GM12878 (cell line): ENCODE measurements at regions not wholly inside any gene's neighbourhood (a gene's known extent, or its start where the extent isn't known, plus 50 kb on each side); places are given as distances from the start of the nearest gene placed in this dataset.

Experiments used
- ATAC-seq: fragments of 200-7000 bp; cut with Tn5 transposase; 3 replicates; pipeline ENCODE4 v1.9.1; 2020; ENCODE audit warnings: mild to moderate bottlenecking, moderate library complexity
- BruUV-seq: library from RNA; stranded (reverse); fragments of 400-500 nt; replicated peaks from 2 replicates; lab custom pipeline; 2021; lab: Mats Ljungman, UMichigan
- CTCF ChIA-PET: fragments of 300-600 bp; sonication (Branson Sonifier 250); formaldehyde crosslinking; extraction: SDS; loops from one replicate; lab custom pipeline; 2021; ENCODE audit warnings: inconsistent platforms; lab: Yijun Ruan, JAX
- POLR2A ChIA-PET: fragments of 350-600 bp; formaldehyde crosslinking; extraction: SDS; loops from one replicate; lab custom pipeline; 2021; ENCODE audit warnings: inconsistent platforms; lab: Charles Lee
- RAD21 ChIA-PET: fragments of 300-600 bp; sonication (Branson Sonifier 250); formaldehyde crosslinking; loops from one replicate; lab custom pipeline; 2023; ENCODE audit warnings: antibody characterized with exemption; ENCODE audit not compliant: unreplicated experiment; lab: Charles Lee
- SMC1A ChIA-PET: fragments of 300-600 bp; sonication (Branson Sonifier 250); formaldehyde crosslinking; loops from one replicate; lab custom pipeline; 2023; ENCODE audit not compliant: unreplicated experiment, uncharacterized antibody; lab: Charles Lee
- DNase-seq: peaks from one replicate; pipeline ENCODE4 v3.0.0-alpha.2; 2011; ENCODE audit warnings: low read depth, low spot score
- FAIRE-seq: peaks from 3 replicates; lab custom pipeline; 2011; peaks lifted over from hg19 to GRCh38; lab: Jason Lieb, UNC
- H2AFZ ChIP-seq: 2 replicates; pipeline ENCODE4 v1.6.0; 2011; ENCODE audit warnings: low read depth, low read length, control low read depth; ENCODE audit not compliant: control insufficient read depth
- H3K27ac ChIP-seq: 2 replicates; pipeline ENCODE4 v1.5.1; 2011; ENCODE audit warnings: control low read depth; ENCODE audit not compliant: control insufficient read depth, insufficient read depth
- H3K27me3 ChIP-seq, 2 experiments: replicated peaks in 1 of 2; 2 replicates each; pipeline versions ENCODE4 v1.6.0 to v1.6.1; 2011; ENCODE audit warnings: low read length in 1 of 2; ENCODE audit not compliant: control insufficient read depth in 2 of 2, insufficient read depth in 2 of 2
- H3K36me3 ChIP-seq, 2 experiments: 2 replicates each; pipeline ENCODE4 v1.5.1; 2011; ENCODE audit warnings: low read length in 1 of 2; ENCODE audit not compliant: control insufficient read depth in 2 of 2, insufficient read depth in 2 of 2
- H3K4me1 ChIP-seq: 2 replicates; pipeline ENCODE4 v1.6.1; 2011; ENCODE audit warnings: mild to moderate bottlenecking, low read length, moderate library complexity, mixed read lengths; ENCODE audit not compliant: control insufficient read depth, insufficient read depth
- H3K4me2 ChIP-seq: 2 replicates; pipeline ENCODE4 v1.6.0; 2011; ENCODE audit warnings: control low read depth; ENCODE audit not compliant: control insufficient read depth, insufficient read depth
- H3K4me3 ChIP-seq: fragments of 200-600 bp; sonication (generic); 2 replicates; pipeline ENCODE4 v1.5.1; 2016
- H3K79me2 ChIP-seq: 2 replicates; pipeline ENCODE4 v1.6.0; 2011; ENCODE audit warnings: low read length; ENCODE audit not compliant: control insufficient read depth, insufficient read depth
- H3K9ac ChIP-seq: 2 replicates; pipeline ENCODE4 v1.8.0; 2011; ENCODE audit warnings: low read length, control low read depth, mixed read lengths; ENCODE audit not compliant: control insufficient read depth, insufficient read depth
- H3K9me3 ChIP-seq: replicated peaks from 3 replicates; pipeline ENCODE4 v1.5.1; 2011; ENCODE audit warnings: mild to moderate bottlenecking, low read length; ENCODE audit not compliant: control insufficient read depth, insufficient read depth
- H4K20me1 ChIP-seq: 2 replicates; pipeline ENCODE4 v1.6.0; 2011; ENCODE audit not compliant: control insufficient read depth, insufficient read depth
- BCL11A ChIP-seq: IDR thresholded peaks from 2 replicates; pipeline ENCODE4 v1.6.1; 2011; ENCODE audit warnings: low read depth, low read length
- CEBPZ ChIP-seq: fragments of 150-350 bp; IDR thresholded peaks from 2 replicates; pipeline ENCODE4 v1.6.1; 2016; ENCODE audit warnings: low read depth, low read length
- NKRF ChIP-seq: fragments of 450-650 bp; conservative IDR thresholded peaks from 2 replicates; pipeline ENCODE4 v1.6.1; 2017; ENCODE audit warnings: mild to moderate bottlenecking, moderate library complexity
- TCF12 ChIP-seq: IDR thresholded peaks from 2 replicates; pipeline ENCODE4 v1.6.1; 2011; ENCODE audit warnings: low read depth, mild to moderate bottlenecking, low read length
- WGBS: methylation state at CpG from one replicate; pipeline ENCODE4 v1.1.6; 2016; ENCODE audit warnings: low lambda C conversion rate; ENCODE audit not compliant: insufficient replicate concordance, insufficient coverage; ENCODE audit errors: missing lambda C conversion rate; 5-methylcytosine and 5-hydroxymethylcytosine counted together
- in situ Hi-C: fragments of 300-500 bp; cut with MboI; formaldehyde crosslinking; loops from 9 replicates; pipeline ENCODE4 v1.14.3; 2018; ENCODE audit warnings: mixed read lengths
- intact Hi-C: fragments of 100-400 bp; cut with micrococcal nuclease; formaldehyde crosslinking; loops from one replicate; pipeline ENCODE4 v1.14.2; 2022; ENCODE audit not compliant: unreplicated experiment

DNA sequence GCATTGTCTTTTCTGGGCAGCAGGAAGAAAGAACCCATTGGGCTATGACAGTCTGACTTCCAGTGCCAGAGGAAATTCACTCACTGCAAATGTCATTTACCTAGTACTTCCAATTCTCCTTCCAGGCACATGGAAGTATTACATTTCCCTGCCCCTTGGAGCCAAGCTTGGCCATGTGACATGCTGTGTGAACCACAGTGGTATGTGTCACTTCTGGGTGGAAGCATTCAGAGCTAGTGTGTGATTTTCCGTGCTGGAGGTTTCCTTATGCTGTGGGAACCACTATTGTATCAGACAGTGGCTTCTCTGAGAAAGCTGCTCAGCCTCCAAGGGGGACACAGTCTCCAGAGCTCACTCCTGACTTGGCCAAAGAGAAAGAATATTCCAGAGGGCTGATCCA lies 387.6 kb downstream of the CDC5L start:
- no peaks in the 10 kb centered on the region for H3K79me2 ChIP-seq
- ChIA-PET POLR2A (interaction anchor here (0.7 kb wide), 1 partner anchor 9 kb away, joined by 3 read pairs; no protein-coding TSS in a partner anchor), CTCF (interaction anchor here (1.5 kb wide), 1 partner anchor 120 kb away, joined by 4 read pairs; no protein-coding TSS in a partner anchor), SMC1A (interaction anchor here (1.1 to 1.6 kb wide), 2 partner anchors 22 to 119 kb away, joined by 3 to 5 read pairs; no protein-coding TSS in a partner anchor), RAD21 (interaction anchor here (0.6 to 1.2 kb wide), 2 partner anchors 43 to 136 kb away, joined by 4 read pairs; no protein-coding TSS in a partner anchor)
- no peaks in the 10 kb centered on the region for H3K27me3 ChIP-seq
- H3K4me1 ChIP-seq, result peaks cover 13% of the 10 kb centered on the region
- TF ChIP-seq CEBPZ (no peak), NKRF (no peak), BCL11A (no peak), TCF12 (no peak)
- FAIRE-seq (no peak), DNase-seq (no peak), ATAC-seq (no peak)
- H3K4me3 ChIP-seq, result no peak overlapping the region
- no peaks in the 10 kb centered on the region for H4K20me1 ChIP-seq
- H3K9ac ChIP-seq, result no peak overlapping the region
- no TSS peak for BruUV-seq
- intact Hi-C loops (no loop called here), in situ Hi-C loops (no loop called here)
- 0% methylated on average over 1 of the region's 1 CpG for WGBS
- H3K4me2 ChIP-seq, result no peak overlapping the region
- no peak overlapping the region for H3K27ac ChIP-seq
- peaks cover 2% of the 10 kb centered on the region; the same call in 1 of the 3 replicates for H3K9me3 ChIP-seq
- H2AFZ ChIP-seq, result no peak overlapping the region
- no peaks in the 10 kb centered on the region for H3K36me3 ChIP-seq
